Breast epithelium (tissue), 3 donors: ENCODE measurements at regions not wholly inside any gene's neighbourhood (a gene's known extent, or its start where the extent isn't known, plus 50 kb on each side); places are given as distances from the start of the nearest gene placed in this dataset.

Experiments
- POLR2A ChIP-seq: fragments of 450-650 bp; IDR thresholded peaks from one replicate; pipeline ENCODE4 v1.6.1; 2016; ENCODE audit warnings: antibody characterized with exemption, mild to moderate bottlenecking, moderate library complexity
- POLR2AphosphoS5 ChIP-seq, 3 donors: sonication (generic); formaldehyde crosslinking; IDR thresholded peaks; one replicate each; pipeline ENCODE4 v1.6.1; 2017; ENCODE audit warnings: antibody characterized with exemption in 3 of 3
- TF ChIP-seq, protein P1 (sequence below), 3 donors: fragments of 450-650 bp; IDR thresholded peaks; one replicate each; pipeline ENCODE4 v1.5.1; 2016 to 2017; ENCODE audit warnings: antibody characterized with exemption in 3 of 3, mild to moderate bottlenecking in 3 of 3, moderate library complexity in 3 of 3

DNA sequence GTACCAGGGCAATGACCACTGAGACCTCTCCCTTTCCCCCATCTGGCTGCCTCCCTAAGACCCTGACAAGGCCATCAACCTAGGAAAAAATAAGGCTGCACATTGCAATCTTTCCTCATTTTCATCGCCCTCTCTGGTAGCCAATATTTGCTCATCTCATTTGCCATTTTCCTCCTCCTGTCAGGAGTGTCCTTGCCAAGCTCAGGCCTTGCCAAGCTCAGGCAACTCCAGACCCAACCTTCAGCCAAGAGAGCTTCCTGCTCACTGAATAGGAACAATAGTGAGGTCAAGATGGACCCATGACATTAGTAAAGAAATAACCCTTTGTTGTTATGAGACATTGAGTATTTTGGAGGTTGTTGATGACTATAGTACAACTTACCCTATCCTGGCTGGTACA, 380.3 kb downstream of the RSL24D1 start:
- TF ChIP-seq, protein P1, sequence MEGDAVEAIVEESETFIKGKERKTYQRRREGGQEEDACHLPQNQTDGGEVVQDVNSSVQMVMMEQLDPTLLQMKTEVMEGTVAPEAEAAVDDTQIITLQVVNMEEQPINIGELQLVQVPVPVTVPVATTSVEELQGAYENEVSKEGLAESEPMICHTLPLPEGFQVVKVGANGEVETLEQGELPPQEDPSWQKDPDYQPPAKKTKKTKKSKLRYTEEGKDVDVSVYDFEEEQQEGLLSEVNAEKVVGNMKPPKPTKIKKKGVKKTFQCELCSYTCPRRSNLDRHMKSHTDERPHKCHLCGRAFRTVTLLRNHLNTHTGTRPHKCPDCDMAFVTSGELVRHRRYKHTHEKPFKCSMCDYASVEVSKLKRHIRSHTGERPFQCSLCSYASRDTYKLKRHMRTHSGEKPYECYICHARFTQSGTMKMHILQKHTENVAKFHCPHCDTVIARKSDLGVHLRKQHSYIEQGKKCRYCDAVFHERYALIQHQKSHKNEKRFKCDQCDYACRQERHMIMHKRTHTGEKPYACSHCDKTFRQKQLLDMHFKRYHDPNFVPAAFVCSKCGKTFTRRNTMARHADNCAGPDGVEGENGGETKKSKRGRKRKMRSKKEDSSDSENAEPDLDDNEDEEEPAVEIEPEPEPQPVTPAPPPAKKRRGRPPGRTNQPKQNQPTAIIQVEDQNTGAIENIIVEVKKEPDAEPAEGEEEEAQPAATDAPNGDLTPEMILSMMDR (IDR thresholded peaks at IDR 0.05): no peak
- TF ChIP-seq POLR2A (no peak), POLR2AphosphoS5 (IDR thresholded peaks at IDR 0.05) (no peak)
